Epidermal melanocyte (primary cell): ENCODE measurements at regions not wholly inside any gene's neighbourhood (a gene's known extent, or its start where the extent isn't known, plus 50 kb on each side); places are given as distances from the start of the nearest gene placed in this dataset.

Experiments
- DNase-seq: peaks from one replicate; pipeline ENCODE4 v3.0.0; 2011; ENCODE audit warnings: low spot score; ENCODE audit not compliant: insufficient read length

- DNase-seq = no peak
Observed at GRCh38 chr13:34300559-34300958, 482.6 kb downstream of the RFC3 start.

DNA sequence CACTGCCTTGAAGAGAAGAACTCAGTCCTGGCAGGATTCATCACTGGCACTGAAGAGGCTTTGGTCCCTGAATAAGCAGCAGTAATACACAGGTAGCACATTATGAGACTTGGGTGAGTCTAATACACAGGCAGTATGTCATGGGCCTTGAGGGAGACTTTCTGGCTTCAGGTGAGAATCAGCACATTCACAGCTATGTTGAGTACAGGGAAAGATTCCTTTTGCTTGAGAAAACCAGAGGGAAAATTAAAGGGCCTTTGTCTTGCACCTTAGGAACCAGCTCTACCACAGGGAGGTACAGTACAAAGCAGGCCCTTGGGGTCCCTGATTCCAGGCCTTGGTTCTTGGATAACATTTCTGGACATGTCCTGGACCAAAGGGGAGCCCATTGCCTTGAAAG, 484.6 kb downstream of the RFC3 start:
- DNase-seq = no peak

GRCh38 chr13:34303346-34303745, 485.4 kb downstream of the RFC3 start:
- DNase-seq = no peak

- no peak for DNase-seq
Observed at GRCh38 chr13:34307607-34308006, 489.7 kb downstream of the RFC3 start.

DNA sequence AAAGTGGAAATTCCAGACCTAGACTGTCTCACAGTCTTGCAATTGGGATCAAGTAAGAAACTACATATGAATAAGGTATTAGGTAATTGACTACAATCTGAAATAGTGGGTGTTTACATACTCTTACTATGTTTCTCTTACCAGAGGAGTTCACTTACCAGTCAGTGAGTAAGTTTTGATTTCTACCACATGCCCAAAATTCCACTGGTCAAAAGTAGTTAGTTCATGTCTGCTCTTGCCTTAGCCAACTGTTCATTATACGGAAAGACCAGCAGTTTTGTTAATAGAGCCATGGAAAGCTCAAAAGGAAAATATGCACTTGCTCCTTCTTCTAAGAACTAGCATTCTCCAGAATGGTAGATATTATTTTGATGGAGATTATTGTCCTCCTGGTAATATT, 490.8 kb downstream of the RFC3 start:
- no peak for DNase-seq

DNA sequence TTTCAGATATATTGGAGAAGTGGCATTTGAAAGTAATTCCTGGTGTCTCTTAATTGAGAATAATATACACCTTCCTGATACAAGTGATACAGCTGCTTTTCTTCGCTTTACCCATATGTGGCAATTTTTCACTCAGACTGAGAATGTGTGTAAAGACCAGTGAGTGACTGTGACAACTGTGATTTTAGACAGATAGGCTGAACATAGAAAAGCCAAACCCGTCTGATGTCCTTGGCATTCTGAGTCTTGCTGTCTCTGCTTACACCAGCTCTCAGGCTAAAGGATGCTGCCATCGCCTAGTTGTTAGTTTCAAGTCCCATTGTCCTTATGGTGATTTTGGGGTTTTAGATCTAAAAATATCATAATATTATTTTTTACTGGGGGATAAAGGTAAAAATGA, 492.6 kb downstream of the RFC3 start:
- no peak for DNase-seq

DNA sequence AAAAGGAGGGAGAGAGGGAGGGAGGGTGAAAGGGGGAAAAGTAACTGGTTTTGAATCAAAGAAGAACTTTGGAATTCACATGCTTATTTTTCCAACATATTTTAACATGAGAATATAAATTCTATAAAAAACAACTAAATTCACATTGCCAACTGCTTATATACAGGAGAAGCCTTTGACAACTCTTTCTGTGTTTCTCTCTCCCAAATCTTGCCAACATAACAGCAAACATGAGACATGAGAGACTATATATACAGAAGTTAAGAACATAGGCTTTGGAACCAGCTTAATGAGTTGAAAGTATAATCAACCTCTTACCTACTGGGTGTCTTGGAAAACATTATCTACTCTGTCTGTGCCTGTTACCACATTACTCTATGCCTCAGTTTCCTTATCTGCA, 493.3 kb downstream of the RFC3 start:
- no peak for DNase-seq

DNA sequence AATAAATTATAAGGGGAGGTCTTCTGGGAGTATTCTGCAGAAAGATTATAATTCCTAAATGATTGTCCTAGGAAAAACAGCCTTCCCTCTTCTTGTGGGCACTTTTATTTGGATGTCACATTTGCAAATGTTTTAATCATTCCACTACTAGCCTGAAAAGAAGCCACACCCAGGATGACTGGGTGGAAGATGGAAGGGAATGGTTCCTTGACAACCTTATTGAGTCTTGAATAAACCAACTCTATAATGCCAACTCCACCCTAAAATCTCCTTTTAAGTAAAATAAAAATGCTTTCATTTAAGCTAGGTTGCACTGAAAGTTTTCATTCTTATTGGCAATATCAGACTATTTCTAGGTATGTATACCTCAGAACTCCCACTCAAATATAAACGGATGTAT, 494.6 kb downstream of the RFC3 start:
- no peak for DNase-seq

GRCh38 chr13:34320084-34320483, 502.1 kb downstream of the RFC3 start:
- DNase-seq = no peak

DNA sequence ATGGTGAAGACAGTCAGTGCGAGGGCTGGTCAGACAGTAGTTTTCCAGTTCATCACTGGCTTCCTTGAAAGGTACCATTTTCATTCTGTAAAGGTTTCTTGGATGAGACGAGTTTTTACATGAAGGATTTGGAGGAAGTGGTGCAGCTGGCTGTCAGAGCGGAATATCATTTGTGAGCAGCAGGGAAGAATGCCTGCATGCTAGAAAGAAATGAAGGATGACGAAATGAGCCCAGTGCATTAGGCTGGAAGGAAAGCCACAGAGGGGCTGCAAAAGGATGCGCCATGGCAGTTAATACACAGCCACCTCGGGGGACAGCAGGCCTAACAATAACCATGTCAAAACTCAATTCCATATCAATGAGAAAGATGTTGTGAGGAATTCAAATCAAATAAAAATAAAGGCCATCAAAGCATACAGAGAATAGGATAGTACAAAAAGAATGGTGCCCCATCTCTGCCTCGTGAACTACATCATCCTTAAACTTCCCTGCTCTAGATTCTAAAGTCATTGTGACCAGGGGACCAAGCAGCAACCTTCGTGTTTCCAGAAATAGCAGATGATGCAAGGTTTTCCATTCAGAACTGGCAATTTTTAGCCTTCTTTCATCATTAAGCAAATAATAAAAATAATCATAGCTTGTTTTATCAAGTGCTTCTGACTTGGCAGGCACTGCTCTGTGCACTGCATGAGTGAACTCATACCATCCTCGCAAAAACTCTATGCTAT, 504.2 kb downstream of the RFC3 start:
- no peak for DNase-seq

GRCh38 chr13:34322743-34323074, 504.8 kb downstream of the RFC3 start:
- no peak for DNase-seq

- DNase-seq = no peak
Observed at GRCh38 chr13:34335014-34336007, 517.4 kb downstream of the RFC3 start.

DNA sequence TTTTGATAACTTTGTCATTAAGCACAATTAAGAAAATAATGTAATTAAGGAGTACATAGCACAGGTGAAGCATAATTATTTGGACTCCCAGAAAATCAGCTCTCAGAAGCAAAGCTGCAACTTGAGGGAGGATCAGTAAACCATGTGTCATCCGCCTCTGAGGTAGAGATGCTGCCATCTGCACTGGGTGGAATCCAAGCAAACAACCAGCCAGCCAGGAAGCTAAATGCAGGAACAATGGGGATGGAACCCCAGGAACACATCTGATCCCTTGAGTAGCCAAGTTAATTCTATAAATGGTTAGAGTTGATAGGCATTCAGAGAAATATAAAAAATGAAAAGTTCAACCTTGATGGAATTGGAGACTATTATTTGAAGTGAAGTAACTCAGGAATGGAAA, 520.2 kb downstream of the RFC3 start:
- DNase-seq = no peak

GRCh38 chr13:34340534-34340933, 522.6 kb downstream of the RFC3 start:
- DNase-seq = no peak

DNA sequence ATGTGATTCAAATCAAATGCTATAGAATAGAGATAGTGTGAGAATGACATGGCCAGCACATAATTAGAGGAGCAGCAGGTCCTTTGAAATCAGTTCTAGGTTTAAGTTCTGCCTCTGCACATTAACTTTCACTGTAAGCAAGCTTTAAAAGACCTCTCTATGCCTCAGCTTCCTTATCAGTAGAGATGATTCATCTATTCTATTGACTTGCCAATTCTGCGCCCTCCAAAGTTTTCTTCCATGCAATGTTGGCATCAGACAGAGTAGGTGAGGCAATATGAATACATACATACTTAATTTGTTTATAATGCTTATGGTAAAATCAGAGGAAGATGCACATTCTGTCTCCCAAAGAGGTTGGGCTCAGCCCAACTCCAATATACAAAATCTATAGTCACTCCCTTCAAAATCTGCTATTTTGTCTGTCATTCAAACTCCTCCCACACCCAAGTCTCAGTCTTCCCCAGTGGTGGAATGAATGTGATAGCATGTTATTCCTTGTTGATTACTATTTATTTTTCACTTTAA, 525.5 kb downstream of the RFC3 start:
- no peak for DNase-seq

- DNase-seq = no peak
Observed at GRCh38 chr13:34344816-34345215, 526.9 kb downstream of the RFC3 start.

DNA sequence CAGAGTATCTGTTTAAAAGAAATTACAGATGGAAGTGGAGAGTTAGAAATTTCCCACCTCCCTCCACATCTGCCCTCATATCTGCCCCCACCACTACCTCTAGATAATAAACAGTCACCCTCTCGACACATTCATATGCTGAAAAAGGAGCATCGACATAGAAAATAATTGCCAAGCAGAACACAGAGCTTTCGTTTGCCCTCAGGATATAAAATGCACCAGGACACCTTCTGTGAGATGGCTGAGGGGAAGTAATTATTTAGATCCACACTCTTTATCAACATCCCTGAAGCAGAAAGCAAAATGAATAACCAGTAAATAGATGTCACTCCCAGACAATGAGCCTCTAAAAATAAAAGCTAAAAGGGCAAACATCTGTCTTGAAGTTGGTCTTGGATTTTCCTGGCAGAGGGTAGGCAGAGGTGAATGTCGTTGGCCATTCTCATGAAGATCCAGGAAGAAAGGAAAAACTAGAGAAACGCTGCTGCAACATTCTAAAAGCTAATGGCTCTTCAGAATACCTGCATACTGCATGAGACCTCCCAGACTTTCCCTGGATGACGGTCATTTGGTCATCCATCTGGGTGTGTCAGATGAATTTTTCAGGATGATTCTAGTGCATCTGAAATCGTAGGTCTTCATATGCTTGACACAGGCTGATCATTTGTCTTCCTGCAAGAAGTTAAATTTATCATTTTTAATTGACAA, 527.5 kb downstream of the RFC3 start:
- no peak for DNase-seq

- no peak for DNase-seq
Observed at GRCh38 chr13:34346626-34347025, 528.7 kb downstream of the RFC3 start.

DNA sequence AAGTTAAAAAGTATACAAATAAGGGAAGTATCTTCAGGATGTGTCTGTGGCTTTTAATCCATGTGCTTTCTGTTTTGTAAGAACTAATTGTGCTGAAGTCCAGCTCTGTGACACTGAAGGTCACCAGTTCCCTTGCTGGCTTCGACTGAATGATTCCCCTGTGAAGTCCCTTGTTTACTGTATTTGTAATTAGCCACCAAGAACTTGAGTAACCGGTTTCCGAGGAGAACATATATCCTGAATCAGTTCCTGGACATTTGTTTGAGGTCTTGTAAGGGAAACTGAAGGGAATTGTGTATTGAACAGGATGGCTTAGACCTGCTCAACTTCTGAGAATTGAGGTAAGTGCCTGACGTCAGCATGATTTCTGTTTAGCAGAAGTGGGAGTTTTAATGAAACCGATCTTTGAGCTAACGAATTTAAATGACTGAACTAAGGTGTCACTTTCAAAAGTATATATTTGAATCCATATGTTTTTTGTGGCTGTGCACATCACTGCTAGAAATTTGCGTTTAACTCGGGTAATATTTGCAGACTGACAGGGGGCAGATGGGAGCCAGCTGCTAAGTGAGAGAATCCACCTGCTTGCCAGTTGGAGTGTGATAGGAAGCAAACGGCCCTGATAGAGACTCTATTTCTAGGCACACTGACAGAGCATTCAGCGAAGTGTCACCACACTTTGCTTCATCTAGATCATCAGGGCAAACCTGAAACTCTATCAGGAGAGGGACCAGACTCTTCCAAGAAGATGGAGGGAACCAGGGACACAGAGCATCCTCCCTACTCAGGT, 530.0 kb downstream of the RFC3 start:
- no peak for DNase-seq

DNA sequence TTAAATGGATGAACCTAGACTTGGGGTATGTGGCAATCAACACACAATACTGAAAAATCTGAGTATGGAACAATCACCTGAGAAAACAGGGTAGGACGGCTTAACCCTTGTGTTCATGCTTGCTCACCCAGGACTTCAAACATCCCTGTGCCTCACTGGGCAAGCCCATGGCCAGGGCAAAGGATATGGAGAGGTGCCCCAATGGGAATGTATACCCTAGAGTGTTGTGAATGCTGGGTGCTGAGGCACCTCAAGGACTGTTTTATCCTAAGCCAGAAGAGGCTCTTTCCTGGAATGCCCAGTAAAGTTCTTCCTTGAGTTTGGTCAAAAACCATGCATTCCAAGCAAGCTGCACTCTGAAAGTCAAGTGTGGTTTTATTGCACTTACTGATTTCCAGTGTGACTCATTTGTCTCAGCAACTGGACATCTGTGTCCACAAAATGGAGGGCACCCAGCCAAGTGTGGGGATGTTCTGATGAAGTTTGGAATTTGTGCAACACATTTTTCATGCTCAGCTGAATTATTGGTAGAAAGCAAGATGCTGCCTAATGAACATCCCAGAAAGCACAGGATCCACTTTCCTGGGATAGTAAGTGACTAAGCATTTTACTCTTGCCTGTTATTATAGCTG, 531.3 kb downstream of the RFC3 start:
- peak; percentile 60 for DNase-seq

- no peak for DNase-seq
Observed at GRCh38 chr13:34350671-34351070, 532.7 kb downstream of the RFC3 start.
